ENCODE measurements at regions not wholly inside any gene's neighbourhood (a gene's known extent, or its start where the extent isn't known, plus 50 kb on each side); places are given as distances from the start of the nearest gene placed in this dataset.

DNA sequence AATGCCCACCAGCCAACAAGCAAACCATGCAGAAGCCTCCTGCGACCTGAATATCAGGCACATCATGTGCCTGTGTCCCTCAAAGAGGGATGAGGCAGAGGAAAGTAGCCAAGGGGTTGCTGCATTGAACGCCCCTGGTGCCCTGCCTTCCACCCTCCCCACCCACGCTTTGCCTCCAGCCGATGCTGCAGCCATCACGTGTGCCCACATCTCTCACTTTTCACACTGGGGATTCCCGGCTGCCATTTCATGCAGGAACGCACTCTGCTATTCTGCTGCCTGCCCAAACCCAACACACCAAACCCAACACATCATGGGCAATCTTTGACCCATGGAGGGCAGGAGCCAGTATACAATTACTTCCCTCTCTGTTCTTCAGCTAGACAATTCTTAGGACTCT is 462.2 kb upstream of the PROK2 start:
- no peak for DNase-seq

DNA sequence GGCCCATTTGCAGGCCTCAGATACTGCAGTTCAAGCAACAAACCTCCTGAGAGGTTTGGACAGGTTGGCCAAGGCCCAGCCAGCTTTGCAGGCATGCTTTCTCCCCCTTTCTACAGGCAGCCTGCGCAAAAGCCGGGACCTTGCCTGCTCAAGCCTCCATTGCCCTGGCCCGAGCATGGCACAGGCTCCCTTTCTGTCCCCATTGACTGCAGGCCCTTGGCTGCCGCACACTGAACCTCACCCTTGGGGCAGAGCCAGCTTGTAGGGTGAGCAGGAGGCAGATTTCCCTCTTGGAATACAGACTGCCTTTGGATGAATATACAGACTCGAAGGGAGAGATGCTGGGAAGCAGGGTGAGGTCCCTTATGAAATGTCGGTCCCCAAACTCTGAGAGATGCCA is 461.7 kb upstream of the PROK2 start:
- DNase-seq = no peak

DNA sequence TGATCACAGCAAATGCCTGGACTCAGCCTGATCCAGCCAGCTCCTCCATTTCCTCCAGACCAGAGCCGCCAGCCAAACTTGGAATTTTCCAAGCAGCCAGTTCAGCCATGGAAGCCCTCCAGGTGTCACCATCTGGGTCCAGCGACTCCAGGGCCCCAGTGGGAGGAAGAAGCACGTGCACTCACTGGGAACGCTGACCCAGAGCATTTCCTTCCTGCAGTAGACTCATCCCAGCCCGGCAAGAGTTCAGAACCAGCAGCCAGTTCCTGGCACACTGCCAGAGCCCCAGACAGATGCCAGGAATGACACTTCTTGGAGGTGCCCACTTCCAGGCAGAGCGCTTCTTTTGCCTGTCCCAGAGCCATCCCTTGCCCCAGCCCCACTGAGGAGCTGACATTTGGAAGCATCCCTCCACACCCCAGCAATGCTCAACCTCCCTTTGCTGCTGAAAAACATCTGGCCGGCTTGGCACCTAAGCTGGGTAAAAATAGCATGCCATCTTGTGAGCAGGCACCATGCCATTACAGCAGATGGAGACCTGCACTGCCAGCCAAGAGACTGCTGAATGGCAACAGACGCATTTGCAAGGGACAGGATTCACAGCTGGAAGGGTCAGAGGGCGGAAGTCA is 460.3 kb upstream of the PROK2 start:
- no peak for DNase-seq

DNA sequence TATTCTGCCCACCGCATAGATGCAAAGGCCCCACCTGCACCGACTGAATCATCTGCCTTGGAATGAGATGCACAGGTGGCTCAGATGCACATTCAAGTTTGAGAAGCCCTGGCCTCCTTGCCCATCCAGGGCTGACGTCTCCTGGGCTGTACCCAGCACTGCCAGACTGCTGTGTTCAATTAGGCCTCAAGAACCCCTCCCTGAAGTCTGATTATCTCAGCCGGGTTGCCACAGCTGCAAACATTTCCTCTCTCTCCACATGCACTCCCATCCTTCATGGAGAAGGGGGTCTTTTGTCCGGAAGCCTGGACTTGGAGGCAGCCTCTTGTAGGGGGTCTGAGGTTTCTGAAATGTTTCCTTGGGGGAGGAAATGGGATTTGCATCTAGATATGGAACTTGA is 459.4 kb upstream of the PROK2 start:
- no peak for DNase-seq

DNA sequence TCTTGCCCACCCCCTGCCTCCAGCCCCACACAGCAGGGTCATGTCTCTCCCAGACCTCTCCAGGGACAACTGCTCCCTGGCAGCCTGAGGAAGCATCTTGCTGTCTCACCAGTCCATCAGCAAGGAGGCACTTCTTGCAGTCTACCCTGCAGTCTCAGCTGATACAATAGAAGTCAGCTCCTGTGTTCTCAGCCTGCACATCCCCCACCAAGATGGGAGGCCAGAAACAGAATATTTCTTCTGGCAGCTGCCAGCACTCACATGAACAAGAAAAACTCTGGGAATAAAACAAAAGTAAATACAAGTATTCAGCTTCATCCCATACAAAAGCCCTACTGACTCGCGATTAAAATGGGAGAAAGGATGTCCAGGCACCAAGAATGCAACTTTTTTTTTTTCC is 457.4 kb upstream of the PROK2 start:
- DNase-seq = no peak

DNA sequence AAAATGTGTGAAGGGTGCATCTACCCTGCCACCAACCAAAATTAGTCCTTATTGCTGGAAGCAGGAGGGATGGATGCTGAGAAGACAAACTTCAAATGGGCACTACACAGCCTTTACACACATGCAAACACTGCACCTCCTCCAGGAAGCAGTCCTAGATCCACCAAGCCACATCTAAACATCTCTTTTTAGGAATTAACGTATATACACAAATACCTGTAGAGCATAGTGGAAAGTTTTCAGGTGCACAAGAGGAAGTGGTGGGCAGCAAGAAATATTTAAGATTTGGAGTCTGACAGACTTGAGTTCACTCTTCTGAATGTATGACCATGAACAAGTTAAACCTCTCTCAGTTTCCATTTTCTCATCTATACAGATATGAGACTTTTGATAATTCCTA is 456.6 kb upstream of the PROK2 start:
- no peak for DNase-seq

DNA sequence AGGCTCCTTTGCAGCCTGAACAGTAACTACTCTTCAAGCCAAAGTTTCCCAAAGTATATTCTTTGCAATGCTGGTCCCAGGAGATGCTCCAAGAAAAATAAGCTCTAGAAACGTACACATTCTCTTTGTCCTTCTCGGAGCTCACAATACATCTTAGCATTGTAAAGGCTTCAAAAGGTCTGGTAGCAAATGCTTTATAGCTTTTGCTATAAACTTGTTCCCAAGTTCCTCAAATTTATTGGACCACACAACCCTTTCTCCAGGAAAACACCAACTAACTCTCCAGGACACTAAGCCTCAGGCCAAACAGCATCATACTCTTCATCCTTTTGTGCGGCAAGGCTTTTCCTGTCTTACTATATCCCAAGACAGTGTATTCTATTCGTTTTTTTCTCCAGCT is 455.6 kb upstream of the PROK2 start:
- DNase-seq = no peak

DNA sequence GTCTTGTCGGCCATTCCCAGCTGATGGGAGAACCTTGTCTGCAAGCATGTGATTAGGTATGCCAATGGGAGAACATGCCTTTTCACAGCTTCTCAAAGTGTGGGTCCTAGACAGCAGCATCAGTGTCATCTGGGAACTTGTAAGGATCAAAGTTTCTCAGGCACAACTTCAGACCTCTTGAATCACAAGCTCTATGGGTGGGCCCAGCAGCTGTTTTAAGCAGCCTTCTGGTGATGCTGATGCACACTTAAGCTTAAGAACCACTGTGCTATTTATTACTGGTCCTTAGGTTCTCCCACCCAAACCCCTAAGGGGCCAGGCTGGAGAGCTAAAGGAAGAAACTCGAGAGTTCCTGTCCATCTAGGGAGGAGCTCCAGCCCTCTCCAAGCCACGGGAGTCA is 453.9 kb upstream of the PROK2 start:
- no peak for DNase-seq

DNA sequence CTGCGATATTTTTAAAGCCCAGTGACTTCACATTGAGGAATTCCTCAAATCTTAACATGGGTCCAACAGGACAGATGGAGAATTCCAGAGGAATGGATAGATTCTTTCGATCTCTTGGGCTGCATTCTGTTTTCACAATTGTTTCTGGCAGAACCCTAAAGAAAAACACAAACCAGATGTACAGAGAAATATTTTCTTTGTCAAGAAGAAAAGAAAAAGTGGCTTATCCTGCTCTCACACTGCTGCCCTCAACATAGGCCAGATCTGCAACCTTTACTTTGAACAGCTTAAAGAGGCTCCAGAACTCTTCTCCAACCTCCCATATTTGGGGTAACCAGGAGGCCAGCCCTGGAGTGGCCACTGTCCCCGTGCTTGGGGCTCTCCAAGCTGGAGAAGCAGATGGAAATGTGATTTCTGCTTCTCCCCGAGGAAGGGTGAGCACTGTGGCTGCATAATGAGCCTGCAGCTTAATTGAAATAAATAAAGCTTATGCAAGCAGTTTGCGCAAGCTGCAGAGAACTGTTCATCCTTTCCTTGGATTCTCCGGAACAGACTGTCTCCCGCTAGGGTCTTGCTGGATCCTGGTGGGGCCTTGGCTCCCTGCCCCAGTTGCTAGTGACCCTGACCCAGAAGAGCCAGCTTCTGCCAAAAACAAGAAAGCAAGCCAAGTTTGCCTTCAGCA is 453.2 kb upstream of the PROK2 start:
- no peak for DNase-seq

DNA sequence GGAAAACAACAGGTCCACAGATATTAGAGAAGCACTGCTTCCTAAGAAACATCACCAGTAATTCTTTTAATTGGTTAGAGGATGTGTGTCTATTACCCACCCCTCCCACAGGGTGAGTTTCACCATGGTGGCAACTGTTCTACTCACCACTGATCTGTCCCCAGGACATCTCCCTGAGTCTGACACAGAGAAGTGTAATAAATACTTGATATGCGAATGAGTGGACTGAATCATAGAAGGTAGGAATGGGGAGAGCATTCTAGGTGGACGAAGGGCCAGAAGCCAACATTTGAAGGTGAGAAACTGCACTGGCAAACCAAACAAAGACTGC is 452.7 kb upstream of the PROK2 start:
- no peak for DNase-seq

DNA sequence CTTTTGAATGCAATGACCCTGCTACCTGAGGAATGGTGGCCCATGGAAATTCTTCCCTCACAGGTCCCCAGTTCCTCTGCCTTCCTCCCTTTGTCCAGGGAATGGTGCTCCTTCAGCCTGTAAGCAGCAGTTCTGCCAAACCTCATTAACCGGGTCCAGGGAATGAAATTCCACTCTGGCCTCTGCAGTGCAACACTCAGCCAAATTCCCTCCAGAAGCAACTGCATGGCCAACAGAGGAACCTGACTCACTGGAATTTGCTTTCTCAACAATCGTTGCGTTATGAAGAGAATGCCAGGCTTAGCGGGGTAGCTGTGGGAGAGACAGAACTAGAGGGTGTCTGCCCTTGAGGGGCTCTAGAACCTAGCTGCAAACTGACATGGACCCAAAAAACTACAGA is 449.4 kb upstream of the PROK2 start:
- no peak for DNase-seq

DNA sequence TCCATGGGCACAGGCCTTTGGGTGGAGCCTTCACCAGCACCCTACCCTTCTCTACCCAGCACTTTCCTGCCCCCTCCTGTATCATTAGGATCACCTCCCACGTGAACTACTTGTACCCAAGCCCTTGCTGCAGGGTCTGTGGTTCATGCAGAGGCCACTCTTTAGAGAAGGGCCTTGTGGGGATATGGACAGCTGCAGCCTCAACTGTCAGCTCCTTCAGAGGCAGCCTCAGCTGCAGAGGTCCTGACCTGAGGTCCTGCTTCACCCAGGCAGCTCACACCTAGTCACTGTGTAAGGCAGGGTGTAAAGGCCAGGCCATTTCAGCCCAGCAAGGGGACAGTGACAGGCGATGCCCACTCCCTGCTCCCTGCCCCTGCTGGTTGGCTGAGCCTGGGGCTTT is 448.6 kb upstream of the PROK2 start:
- DNase-seq = no peak

DNA sequence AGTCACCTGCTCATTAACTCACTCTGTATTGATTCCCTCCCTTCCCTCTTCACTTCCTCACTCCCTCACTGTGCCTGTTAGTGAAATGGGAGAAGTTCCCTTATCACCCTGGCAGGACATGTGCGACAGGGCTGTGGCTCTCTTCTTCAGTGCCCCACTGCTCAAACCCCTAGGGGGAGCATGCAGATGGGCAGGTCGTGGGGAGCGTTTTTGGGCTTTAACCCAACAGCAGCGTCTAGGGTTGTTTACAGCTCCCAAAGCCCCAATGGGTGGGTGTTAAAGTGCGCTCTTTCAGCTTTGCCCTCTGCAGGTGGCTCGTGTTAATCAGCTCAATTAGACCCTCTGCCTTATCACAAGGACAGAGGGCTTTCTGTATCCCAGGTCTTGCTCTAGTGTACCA is 447.8 kb upstream of the PROK2 start:
- DNase-seq = no peak

DNA sequence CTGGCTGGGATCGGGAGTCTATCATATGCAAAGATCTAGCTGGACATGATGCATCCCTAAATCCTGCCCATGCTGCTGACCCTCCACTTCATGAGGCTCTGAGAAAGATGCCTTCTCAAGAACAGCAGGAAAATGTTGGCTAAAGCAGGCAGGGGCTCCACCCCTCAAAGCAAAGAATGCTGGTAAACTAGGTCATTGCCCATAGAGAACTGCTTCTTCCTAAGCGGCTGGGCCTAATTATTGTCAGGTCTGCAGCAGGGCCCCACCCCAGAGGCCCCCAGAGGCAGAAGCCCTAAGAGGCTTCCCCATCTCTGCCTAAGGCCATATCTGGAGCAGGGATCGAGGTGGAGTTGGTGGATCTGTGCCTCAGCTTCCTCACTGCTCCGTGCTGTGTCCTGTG is 447.4 kb upstream of the PROK2 start:
- no peak for DNase-seq

DNA sequence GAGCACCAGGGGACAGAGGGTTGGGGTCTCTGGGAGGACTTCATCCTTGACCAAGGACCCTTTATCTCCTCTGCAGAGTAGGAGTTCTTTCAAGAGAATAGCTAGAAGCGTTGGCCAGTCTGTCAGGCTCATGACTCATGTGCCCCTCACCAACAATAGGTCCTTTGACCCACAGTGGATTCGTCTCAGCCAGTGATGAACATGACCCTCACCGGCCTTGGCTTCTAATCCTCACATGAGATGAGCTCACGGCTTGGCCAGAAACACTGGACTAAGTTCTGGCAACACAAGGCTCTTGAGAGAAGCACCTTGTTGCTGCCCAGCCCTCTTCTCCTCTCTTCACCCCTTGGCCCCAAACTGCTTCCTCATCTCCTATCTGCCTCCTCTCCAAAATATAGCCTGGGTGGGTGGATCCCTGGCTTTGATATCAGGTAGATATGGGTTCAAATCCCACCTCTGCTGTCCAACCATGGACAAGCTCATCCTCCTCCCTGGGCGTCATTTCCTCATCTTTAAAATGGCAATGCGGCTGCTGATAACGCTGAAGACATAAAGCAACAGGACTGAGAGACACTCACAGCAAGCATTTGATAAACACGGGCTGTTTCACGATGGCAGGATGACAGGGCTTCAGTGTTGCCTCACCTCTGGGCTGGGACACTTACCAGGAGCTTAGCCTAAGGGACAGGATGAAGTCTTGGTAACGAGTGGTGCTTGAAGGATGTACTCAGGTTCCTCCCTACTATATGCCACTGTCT is 446.7 kb upstream of the PROK2 start:
- no peak for DNase-seq

DNA sequence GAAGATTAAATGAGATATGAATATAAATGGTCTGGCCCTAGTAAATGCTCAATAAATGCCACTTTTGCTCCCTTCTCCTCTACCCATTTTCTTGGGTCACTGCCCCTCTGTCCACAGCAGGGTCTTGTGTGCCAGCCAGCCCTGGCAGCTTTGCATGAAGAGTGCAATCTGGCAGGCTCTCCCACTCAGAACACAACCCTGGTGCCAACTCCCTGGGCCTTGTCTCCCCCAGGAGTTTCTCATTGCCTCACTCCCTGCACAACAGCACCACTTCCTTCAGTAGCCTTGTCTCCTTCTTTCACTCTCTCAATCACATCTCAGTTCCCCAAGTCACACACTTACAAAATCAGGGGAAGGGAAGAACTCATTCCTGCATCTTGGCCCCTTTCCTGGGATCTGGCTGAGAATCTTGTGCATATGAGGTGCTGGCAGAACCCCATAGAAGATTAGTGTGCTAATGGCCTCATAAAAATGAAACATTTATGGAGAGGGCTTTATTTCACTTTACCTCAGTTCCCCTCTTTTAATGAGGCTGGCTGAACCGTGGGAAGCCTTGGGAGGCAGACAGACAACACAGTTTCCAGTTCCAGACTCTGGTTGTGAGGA is 445.9 kb upstream of the PROK2 start:
- no peak for DNase-seq

DNA sequence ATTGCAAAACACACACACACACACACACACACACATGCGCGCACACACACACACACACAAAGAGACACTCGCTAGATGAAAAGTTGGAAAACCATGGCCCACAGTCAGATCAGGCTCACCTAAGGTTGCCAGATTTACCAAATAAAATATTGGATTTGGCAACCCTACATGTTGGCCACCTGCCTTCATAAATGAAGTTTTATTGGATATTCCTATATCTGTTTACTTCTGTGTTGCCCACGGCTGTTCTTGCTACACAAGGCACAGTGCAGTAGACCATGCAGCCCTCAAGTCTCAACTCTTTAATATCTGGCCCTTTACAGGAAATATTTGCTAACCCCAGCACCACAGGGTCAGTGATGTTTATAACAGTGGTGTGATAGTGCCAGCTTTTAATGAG is 445.0 kb upstream of the PROK2 start:
- DNase-seq = no peak

DNA sequence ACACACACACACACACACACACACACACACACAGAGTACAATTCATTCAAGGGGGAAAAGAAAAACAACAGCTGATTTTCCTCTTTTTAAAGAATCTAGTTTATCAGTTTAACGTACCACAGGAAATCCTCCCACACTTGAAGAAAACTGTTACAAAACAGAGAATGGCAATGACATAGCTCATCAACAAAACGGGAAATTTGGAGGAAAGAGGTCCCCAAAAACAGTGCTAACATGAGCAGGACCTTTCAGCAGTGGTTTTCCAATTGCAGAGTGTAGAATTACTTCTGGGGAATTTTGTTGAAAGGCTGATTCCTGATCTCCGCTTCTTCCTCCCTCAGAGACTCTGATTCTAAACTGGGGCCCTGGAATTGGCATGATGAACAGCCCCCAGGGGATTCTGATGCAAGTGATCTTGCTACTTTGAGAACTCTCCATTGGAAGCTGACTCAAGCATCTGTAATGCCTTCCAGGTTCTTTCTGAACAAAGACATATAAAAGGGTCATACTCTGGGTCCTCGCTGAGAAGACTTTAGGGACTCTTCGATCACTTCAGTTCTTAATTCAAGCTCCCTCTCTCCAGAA is 442.6 kb upstream of the PROK2 start:
- no peak for DNase-seq

DNA sequence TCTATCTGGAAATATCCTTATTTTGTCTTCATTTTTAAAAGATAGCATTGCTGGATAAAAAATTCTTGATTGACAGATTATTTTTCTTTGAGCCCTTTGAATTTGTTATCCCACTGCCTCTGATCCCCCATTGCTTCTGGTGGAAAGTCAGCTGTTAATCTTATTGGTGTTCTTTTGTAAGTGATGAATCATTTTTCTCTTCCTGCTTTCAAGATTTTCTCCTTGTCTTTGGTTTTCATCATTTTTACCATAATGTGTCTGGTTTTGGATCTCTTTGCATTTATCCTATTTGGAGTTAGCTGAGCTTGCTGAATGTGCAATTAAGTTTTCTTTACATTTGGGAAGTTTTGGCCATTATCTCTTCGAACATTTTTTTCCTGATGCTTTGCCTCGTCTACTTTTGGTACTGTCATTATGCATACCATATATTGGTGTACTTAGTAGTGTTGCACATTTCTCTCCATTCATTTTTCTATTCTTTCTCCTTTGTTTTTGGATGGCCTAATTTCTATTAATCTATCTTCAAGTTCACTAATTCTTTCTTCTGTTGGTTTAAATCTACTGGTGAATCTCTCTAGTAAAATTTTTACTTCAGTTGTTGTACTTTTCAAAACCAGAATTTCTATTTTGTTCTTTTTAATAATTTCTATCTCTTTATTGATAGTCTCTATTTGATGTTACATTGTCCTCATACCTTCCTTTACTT is 440.0 kb upstream of the PROK2 start:
- DNase-seq = no peak

DNA sequence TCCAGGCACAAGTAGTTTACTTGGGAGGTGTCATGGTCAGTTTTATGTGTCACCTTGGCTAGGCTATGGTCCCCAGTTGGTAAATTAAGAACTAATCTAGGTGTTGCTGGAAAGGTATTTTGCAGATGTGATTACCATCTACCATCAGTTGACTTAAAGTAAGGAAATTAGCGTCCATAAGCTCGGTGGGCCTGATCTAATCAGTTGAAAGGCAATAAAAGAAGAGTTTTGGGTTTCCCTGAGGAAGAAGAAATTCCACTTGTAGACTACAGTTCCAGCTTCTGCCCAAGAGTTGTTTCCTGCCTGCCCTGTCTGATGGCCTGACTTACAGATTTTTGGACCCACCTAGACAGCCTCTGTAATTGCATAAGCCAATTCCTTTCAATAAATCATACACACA is 438.7 kb upstream of the PROK2 start:
- DNase-seq = no peak

DNA sequence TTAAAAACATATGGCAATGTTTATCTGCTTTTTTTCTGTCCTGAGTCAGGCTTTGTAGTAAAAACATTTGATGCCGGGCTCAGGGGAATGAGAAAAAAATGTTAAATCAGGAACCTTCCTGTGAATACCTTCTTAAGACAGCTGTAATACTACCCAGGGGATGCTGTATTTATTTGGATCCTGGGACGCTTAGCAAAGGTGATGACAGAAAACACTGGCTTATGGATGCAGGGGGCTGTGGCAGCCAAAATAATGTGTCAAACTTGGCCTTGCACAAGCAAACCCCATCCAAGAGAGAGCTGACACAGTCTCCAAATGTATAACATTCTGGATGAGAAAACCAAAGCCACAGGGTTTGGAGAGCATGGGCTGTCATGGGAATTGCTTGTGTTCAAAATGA is 438.2 kb upstream of the PROK2 start:
- no peak for DNase-seq

DNA sequence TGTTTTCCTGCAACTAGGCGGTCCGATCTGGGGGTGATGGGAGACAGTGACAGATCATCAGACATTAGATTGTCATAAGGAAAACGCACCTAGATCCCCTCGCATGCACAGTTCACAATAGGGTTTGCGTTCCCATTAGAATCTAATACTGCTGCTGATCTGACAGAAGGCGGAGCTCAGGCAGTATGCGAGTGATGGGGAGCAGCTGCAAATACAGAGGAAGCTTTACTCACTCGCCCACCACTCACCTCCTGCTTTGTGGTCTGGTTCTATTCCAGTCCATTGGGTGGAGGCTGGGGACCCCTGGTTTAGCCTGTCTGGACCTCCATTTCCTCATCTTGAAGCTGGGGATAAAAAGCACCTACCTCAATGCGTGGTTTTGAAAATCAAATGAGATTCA is 437.5 kb upstream of the PROK2 start:
- no peak for DNase-seq

DNA sequence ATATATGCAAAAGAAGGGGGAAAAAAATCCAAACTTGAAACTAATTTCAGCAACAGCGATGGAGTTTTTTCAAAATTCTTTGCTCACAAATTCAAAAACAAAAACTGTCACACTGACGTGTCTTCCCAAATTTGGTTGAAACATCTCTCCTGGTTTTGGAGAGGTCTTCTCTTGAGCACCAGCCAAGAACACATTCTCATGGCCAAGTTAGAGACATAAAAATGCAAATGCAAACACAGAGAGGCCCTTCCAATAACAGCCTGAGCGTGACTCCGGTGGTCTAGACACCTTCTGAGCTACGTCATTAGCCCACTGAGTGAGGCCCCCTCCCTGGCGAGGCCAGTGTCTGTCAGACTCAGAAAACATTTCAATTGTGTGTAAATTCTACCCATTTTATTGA is 436.0 kb upstream of the PROK2 start:
- no peak for DNase-seq
